ENCODE measurements at regions not wholly inside any gene's neighbourhood (a gene's known extent, or its start where the extent isn't known, plus 50 kb on each side); places are given as distances from the start of the nearest gene placed in this dataset.

DNA sequence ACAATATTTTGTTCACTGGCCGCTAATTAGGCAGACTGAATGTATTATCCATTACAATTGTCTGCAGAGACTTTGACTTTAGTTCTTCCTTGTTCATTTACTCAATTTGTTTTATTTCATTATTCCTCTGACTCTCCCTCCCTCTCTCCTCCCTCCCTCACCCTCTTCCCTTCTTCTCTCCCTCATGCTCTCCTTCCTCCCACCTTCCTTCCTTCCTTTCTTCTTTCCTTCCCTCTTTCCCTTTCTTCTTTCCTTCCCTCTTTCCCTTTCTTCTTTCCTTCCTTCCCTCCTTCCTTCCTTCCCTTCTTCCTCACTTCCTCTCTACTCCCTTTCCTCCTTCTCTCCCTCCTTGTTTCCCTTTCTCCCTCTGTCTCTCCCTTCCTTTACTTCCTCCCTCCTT, 1591.0 kb upstream of the SLC10A2 start:
- TF ChIP-seq, protein P1, sequence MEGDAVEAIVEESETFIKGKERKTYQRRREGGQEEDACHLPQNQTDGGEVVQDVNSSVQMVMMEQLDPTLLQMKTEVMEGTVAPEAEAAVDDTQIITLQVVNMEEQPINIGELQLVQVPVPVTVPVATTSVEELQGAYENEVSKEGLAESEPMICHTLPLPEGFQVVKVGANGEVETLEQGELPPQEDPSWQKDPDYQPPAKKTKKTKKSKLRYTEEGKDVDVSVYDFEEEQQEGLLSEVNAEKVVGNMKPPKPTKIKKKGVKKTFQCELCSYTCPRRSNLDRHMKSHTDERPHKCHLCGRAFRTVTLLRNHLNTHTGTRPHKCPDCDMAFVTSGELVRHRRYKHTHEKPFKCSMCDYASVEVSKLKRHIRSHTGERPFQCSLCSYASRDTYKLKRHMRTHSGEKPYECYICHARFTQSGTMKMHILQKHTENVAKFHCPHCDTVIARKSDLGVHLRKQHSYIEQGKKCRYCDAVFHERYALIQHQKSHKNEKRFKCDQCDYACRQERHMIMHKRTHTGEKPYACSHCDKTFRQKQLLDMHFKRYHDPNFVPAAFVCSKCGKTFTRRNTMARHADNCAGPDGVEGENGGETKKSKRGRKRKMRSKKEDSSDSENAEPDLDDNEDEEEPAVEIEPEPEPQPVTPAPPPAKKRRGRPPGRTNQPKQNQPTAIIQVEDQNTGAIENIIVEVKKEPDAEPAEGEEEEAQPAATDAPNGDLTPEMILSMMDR (IDR thresholded peaks at IDR 0.05; ENCODE audit: low read depth, low read length) = no peak
- no peak for DNase-seq (ENCODE audit: low read depth in 2 of 2)
- H3K4me3 ChIP-seq (replicated peaks in 1 of 2; ENCODE audit: low read depth in 2 of 2, low read length in 2 of 2) = no peak overlapping the region

DNA sequence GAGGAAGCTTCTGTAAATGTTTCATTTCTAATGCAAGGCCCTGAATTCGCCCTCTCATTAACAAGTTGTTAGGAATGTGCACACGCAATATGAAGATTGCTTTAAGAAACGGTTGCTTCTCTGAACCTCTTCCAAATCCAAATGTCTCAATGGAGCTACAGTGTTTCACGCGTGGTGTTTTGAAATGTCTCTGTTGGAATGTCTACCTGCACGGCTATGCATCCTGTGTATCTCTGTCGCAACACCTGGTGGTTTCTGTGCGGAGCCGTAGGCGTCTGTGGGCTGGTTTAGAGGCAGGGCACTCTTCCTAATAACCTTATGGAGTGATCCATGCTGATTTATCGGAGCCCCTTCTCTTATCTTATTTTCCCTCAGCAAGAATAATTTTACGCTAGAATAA, 1584.2 kb upstream of the SLC10A2 start:
- H3K4me3 ChIP-seq (replicated peaks in 1 of 2; ENCODE audit: low read depth in 2 of 2, low read length in 2 of 2) = no peak overlapping the region
- TF ChIP-seq, protein P1 (IDR thresholded peaks at IDR 0.05; ENCODE audit: low read depth, low read length) = no peak
- DNase-seq (ENCODE audit: low read depth in 2 of 2) = no peak

DNA sequence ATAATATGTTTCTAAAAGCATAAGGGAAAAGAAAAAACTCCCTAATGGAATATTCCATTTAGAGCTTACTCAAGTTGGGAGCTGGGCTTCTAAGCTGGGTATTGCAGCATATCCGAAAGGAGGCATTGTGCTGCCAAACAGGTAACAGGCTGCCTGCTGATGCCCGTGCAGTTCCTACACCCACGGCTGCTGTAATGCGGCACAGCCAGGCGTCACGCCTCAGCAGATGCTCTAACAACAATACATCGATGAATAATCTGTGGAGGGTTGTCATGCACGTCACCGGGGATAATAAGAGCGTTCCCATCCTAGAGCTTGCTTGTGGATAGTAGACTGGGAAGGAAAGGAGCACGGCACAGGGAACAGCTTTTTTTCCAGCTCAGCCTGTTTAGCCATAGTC, 1582.1 kb upstream of the SLC10A2 start:
- TF ChIP-seq, protein P1 (IDR thresholded peaks at IDR 0.05; ENCODE audit: low read depth, low read length) = no peak

DNA sequence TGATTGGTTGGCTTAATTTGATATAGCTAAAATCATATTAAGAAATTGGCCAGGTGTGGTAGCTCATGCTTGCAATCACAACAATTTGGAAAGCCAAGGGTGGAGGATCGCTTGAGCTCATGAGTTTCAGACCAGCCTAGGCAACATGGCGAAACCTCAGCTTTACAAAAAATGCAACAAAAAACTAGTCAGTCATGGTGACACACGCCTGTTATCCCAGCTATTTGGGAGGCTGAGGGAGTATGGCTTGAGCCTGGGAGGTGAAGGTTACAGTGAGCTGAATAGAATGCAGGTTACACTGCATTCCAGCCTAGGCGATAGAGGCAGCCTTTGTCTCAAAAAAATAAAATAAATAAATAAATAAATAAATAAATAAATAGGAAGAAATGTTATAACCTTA, 1579.6 kb upstream of the SLC10A2 start:
- DNase-seq (ENCODE audit: low read depth in 2 of 2) = no peak
- TF ChIP-seq, protein P1 (IDR thresholded peaks at IDR 0.05; ENCODE audit: low read depth, low read length) = no peak

More for the DNA sequence above, 1582.1 kb upstream of the SLC10A2 start:
- DNase-seq (ENCODE audit: low read depth in 2 of 2) = no peak
- no peak overlapping the region for H3K4me3 ChIP-seq (replicated peaks in 1 of 2; ENCODE audit: low read depth in 2 of 2, low read length in 2 of 2)

DNA sequence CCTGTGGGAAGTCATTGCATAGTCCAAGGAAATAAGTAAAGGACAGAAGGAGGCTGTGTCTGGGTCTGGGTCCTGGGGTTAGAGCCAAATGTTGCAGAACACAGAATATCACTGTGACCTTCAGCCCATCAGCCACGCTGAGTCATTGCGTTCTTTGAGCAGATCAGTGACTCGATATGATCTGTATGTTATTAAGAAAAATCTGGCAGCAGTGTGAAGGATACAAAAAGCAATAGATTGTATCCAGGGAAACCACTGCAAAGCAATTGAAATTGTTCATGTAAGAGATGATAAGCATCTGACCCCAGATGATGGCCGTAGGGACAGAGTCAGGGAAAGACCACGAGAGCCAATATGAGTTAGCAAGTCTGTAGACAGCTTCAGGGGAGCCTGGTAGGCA, 1575.1 kb upstream of the SLC10A2 start:
- peak in 1 of 2 donors; percentile 0 for DNase-seq (ENCODE audit: low read depth in 2 of 2)
- TF ChIP-seq, protein P1 (IDR thresholded peaks at IDR 0.05; ENCODE audit: low read depth, low read length) = no peak
- no peak overlapping the region for H3K4me3 ChIP-seq (replicated peaks in 1 of 2; ENCODE audit: low read depth in 2 of 2, low read length in 2 of 2)

More for the DNA sequence above, 1579.6 kb upstream of the SLC10A2 start:
- no peak overlapping the region for H3K4me3 ChIP-seq (replicated peaks in 1 of 2; ENCODE audit: low read depth in 2 of 2, low read length in 2 of 2)

DNA sequence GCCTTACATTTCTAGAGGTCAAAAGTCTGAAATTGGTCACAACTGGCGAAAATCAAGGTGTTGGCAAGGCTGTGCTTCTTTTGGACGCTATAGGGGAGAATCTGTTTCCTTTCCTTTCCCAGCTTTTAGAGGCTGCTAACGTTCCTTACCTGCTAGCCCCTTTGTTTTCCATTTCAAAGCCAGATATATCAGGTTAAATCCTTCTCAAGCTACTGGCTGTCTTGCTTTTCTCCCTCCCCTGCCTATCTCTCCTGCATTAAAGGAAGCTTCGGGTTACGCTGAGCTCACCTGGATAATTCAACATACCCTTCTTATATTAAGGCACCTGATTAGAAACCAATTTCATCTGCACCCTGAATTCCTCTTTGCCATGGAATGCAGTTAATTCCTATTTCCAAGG, 1569.7 kb upstream of the SLC10A2 start:
- no peak overlapping the region for H3K4me3 ChIP-seq (replicated peaks in 1 of 2; ENCODE audit: low read depth in 2 of 2, low read length in 2 of 2)
- no peak for DNase-seq (ENCODE audit: low read depth in 2 of 2)
- TF ChIP-seq, protein P1 (IDR thresholded peaks at IDR 0.05; ENCODE audit: low read depth, low read length) = no peak

DNA sequence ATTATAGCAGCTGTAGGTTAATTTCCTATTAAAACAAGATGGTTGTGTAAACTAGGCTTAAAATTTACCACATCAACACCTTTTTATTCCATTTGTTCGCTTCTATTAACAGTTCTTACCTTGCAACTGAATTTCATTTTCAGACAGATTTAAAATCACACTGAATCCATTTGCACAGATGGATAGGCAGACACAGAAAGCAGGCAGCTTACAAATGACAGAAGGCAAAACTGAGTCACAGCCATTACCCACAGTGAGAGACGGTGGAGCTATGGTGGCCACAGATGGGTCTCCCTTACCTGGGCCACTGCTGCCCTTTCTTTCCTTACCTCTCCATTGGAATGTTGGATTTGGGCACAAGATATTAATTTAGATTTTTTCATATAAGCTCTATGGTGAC, 1567.8 kb upstream of the SLC10A2 start:
- DNase-seq (ENCODE audit: low read depth in 2 of 2) = no peak
- H3K4me3 ChIP-seq (replicated peaks in 1 of 2; ENCODE audit: low read depth in 2 of 2, low read length in 2 of 2) = no peak overlapping the region
- TF ChIP-seq, protein P1 (IDR thresholded peaks at IDR 0.05; ENCODE audit: low read depth, low read length) = no peak
